Hepatocyte (in vitro differentiated cells): ENCODE measurements at regions not wholly inside any gene's neighbourhood (a gene's known extent, or its start where the extent isn't known, plus 50 kb on each side); places are given as distances from the start of the nearest gene placed in this dataset.
A peak's percentile ranks its signal among the peaks of the same experiment; 100 is the strongest.

Source experiments
- DNase-seq: peaks from one replicate; pipeline ENCODE4 v3.0.0-alpha.2; 2016; ENCODE audit warnings: low spot score
- H2AFZ ChIP-seq: fragments of 200-600 bp; sonication (generic); 2 replicates; pipeline ENCODE4 v1.6.0; 2016; ENCODE audit warnings: antibody characterized with exemption, mild to moderate bottlenecking
- H3K27ac ChIP-seq: fragments of 200-600 bp; sonication (generic); 2 replicates; pipeline ENCODE4 v1.5.1; 2016; ENCODE audit warnings: mild to moderate bottlenecking
- H3K27me3 ChIP-seq: fragments of 200-600 bp; sonication (generic); 2 replicates; pipeline ENCODE4 v1.6.1; 2016
- H3K36me3 ChIP-seq: fragments of 200-600 bp; sonication (generic); replicated peaks from 2 replicates; pipeline ENCODE4 v1.5.1; 2016; ENCODE audit warnings: low read depth; ENCODE audit not compliant: insufficient read depth
- H3K4me1 ChIP-seq: fragments of 200-600 bp; sonication (generic); 2 replicates; pipeline ENCODE4 v1.5.1; 2016; ENCODE audit warnings: mild to moderate bottlenecking, moderate library complexity; ENCODE audit not compliant: insufficient read depth
- H3K4me2 ChIP-seq: fragments of 200-600 bp; sonication (generic); 2 replicates; pipeline ENCODE4 v1.6.0; 2016
- H3K4me3 ChIP-seq: fragments of 200-600 bp; sonication (generic); 2 replicates; pipeline ENCODE4 v1.5.1; 2016; ENCODE audit warnings: mild to moderate bottlenecking
- H3K79me2 ChIP-seq: fragments of 200-600 bp; sonication (generic); 2 replicates; pipeline ENCODE4 v1.6.0; 2017; ENCODE audit warnings: mild to moderate bottlenecking
- H3K9me2 ChIP-seq: fragments of 200-600 bp; sonication (generic); replicated peaks from 2 replicates; pipeline ENCODE4 v1.6.0; 2017; ENCODE audit warnings: mild to moderate bottlenecking; ENCODE audit not compliant: insufficient read depth
- H3K9me3 ChIP-seq: fragments of 200-600 bp; sonication (generic); 2 replicates; pipeline ENCODE4 v1.5.1; 2016; ENCODE audit warnings: low read depth, mild to moderate bottlenecking
- H4K20me1 ChIP-seq: fragments of 200-600 bp; sonication (generic); 2 replicates; pipeline ENCODE4 v1.6.0; 2016; ENCODE audit warnings: mild to moderate bottlenecking; ENCODE audit not compliant: insufficient read depth, poor library complexity, severe bottlenecking
- CTCF ChIP-seq: fragments of 200-600 bp; sonication (generic); IDR thresholded peaks from 2 replicates; pipeline ENCODE4 v1.5.1; 2016; ENCODE audit warnings: antibody characterized with exemption, mild to moderate bottlenecking; ENCODE audit not compliant: poor library complexity
- EZH2 ChIP-seq: fragments of 200-600 bp; sonication (generic); IDR thresholded peaks from 2 replicates; pipeline ENCODE4 v1.6.1; 2016; ENCODE audit warnings: antibody characterized with exemption, mild to moderate bottlenecking, borderline replicate concordance
- EZH2phosphoT487 ChIP-seq: fragments of 200-600 bp; sonication (generic); IDR thresholded peaks from one replicate; pipeline ENCODE4 v1.6.1; 2018; ENCODE audit warnings: antibody characterized with exemption, mild to moderate bottlenecking, low read depth, moderate library complexity; ENCODE audit not compliant: unreplicated experiment, severe bottlenecking
- WGBS: methylation state at CpG from one replicate; pipeline ENCODE4 v1.1.6; 2016; ENCODE audit warnings: low lambda C conversion rate; ENCODE audit errors: missing lambda C conversion rate; 5-methylcytosine and 5-hydroxymethylcytosine counted together

DNA sequence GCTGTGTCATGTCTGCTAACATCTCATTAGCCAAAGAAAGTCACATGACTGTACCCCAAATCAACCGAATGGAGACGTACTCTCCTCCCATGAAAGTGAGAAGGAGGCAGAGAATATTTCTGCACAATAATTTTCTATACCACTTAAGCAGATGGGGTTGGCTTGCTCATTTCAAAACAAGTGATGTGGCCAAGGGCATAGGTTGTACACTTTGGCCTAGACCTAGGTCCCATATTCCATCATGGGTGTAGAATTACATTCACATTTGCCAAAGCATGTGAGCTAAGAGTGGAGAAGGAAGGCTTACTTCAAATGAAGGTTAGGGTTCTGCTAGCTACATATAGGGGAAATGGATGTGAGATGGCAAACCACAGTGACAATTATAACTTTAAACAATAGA, 83.0 kb downstream of the ZNF365 start:
- 100% methylated on average over 2 of the region's 2 CpGs for WGBS
- H3K9me3 ChIP-seq: peaks cover 4% of the 10 kb centered on the region
- no peaks in the 10 kb centered on the region for H3K79me2 ChIP-seq
- H3K4me2 ChIP-seq: no peak overlapping the region
- H3K36me3 ChIP-seq: no peaks in the 10 kb centered on the region
- TF ChIP-seq EZH2phosphoT487 (no peak), EZH2 (no peak), CTCF (no peak)
- H2AFZ ChIP-seq: no peak overlapping the region
- no peaks in the 10 kb centered on the region for H3K27me3 ChIP-seq
- H3K9me2 ChIP-seq: no peaks in the 10 kb centered on the region
- H3K4me1 ChIP-seq: peaks cover 10% of the 10 kb centered on the region
- H3K27ac ChIP-seq: no peak overlapping the region
- no peak overlapping the region for H3K4me3 ChIP-seq
- H4K20me1 ChIP-seq: no peaks in the 10 kb centered on the region
- no peak for DNase-seq

DNA sequence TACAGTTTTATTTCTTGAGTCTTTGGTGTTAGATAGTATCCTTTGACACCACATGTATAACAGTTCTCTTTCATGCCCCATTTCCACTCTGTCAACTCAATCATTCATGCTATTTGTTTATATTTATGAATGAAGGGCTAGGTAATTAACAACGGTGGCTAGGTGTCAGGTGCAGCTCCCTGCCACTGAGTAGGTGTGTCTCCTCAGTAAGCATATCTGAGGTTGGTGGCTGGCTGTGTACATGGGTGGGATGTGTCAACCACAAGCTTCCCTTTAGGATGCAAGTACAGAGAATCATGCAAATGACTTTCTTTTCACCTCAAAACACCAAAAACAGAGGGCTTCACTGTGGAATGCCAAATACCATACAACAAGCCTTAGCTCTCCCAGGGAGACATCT, 83.4 kb downstream of the ZNF365 start:
- H3K79me2 ChIP-seq: no peaks in the 10 kb centered on the region
- DNase-seq: no peak
- no peak overlapping the region for H3K4me2 ChIP-seq
- H3K4me1 ChIP-seq: peaks cover 10% of the 10 kb centered on the region
- H3K9me3 ChIP-seq: peaks cover 4% of the 10 kb centered on the region
- no peak overlapping the region for H3K4me3 ChIP-seq
- H3K36me3 ChIP-seq: no peaks in the 10 kb centered on the region
- TF ChIP-seq EZH2phosphoT487: no peak
- no peak for TF ChIP-seq EZH2
- TF ChIP-seq CTCF: no peak
- no peak overlapping the region for H3K27ac ChIP-seq
- H4K20me1 ChIP-seq: no peaks in the 10 kb centered on the region
- no peaks in the 10 kb centered on the region for H3K9me2 ChIP-seq
- H3K27me3 ChIP-seq: no peaks in the 10 kb centered on the region
- WGBS: 91% methylated on average over 1 of the region's 1 CpG
- H2AFZ ChIP-seq: no peak overlapping the region

DNA sequence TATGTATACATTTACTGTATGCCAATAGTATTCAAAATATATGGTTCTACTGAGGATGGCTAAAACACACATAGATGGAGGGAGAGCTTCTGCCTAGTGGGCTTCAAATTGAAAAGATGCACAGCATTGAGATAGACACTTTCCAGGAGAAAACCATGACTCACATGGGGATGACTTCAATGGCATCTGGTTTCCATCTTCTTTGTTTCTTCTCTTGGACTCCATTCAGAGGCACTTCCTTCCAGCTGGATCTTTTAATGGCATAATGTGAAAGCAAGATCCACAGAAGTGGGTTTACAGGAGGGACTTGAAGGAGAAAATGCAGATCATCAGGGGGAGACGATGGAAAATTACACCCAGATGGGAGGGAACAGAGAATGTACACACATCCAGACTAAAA, 84.9 kb downstream of the ZNF365 start:
- no peaks in the 10 kb centered on the region for H3K36me3 ChIP-seq
- no peaks in the 10 kb centered on the region for H3K27me3 ChIP-seq
- H3K9me2 ChIP-seq: no peaks in the 10 kb centered on the region
- TF ChIP-seq CTCF: no peak
- no peak for TF ChIP-seq EZH2
- no peak for TF ChIP-seq EZH2phosphoT487
- DNase-seq: peak; percentile 37
- H3K27ac ChIP-seq: no peak overlapping the region
- peaks cover 10% of the 10 kb centered on the region for H3K4me1 ChIP-seq
- no peak overlapping the region for H2AFZ ChIP-seq
- no peaks in the 10 kb centered on the region for H4K20me1 ChIP-seq
- no peak overlapping the region for H3K4me3 ChIP-seq
- WGBS: 42% methylated on average over 1 of the region's 1 CpG
- no peaks in the 10 kb centered on the region for H3K9me3 ChIP-seq
- H3K79me2 ChIP-seq: no peaks in the 10 kb centered on the region
- no peak overlapping the region for H3K4me2 ChIP-seq

- H2AFZ ChIP-seq: no peak overlapping the region
- H3K4me1 ChIP-seq: peaks cover 7% of the 10 kb centered on the region
- no peak overlapping the region for H3K27ac ChIP-seq
- H4K20me1 ChIP-seq: no peaks in the 10 kb centered on the region
- no peak for DNase-seq
- no peak overlapping the region for H3K4me3 ChIP-seq
- H3K9me2 ChIP-seq: no peaks in the 10 kb centered on the region
- TF ChIP-seq CTCF (no peak), EZH2phosphoT487 (no peak), EZH2 (no peak)
- WGBS: 100% methylated on average over 3 of the region's 3 CpGs
- no peak overlapping the region for H3K4me2 ChIP-seq
- no peaks in the 10 kb centered on the region for H3K36me3 ChIP-seq
- no peaks in the 10 kb centered on the region for H3K79me2 ChIP-seq
- no peaks in the 10 kb centered on the region for H3K9me3 ChIP-seq
- no peaks in the 10 kb centered on the region for H3K27me3 ChIP-seq
Measured at GRCh38 chr10:62459500-62459899, 85.3 kb downstream of the ZNF365 start.
